ENCODE measurements at regions not wholly inside any gene's neighbourhood (a gene's known extent, or its start where the extent isn't known, plus 50 kb on each side); places are given as distances from the start of the nearest gene placed in this dataset.

DNA sequence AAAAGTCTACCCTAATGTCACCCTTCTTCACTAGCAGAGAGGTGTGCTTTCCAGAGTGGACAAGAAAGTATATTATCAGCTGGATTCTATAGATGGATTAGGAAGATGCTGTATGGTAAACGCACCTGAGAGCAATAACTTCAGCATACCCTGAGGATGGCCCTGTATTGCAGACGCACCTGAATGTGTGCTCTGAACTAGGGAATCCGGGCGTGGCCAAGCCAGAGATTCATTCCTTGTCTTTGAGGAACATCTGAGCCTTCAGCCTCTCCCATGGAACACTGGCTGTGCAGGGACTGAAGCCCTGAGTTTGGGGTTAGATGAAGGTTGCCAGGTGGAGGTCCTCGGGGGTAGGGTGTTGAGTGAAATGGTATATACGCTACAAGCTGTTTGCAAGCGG is 66.2 kb upstream of the NFE2L3 start:
- BruUV-seq (replicated peaks) = no TSS peak
- no peaks in the 10 kb centered on the region for H3K36me3 ChIP-seq (ENCODE audit: control insufficient read depth in 1 of 2, insufficient read depth in 2 of 2, low read length in 2 of 2)
- H3K4me2 ChIP-seq (ENCODE audit: low read length) = no peak overlapping the region
- peaks cover 0 to 9% of the 10 kb centered on the region in 2 experiments; a peak in 3 of 4 replicates for H3K4me1 ChIP-seq (ENCODE audit: control insufficient read depth in 1 of 2, insufficient read depth in 2 of 2, low read length in 2 of 2)
- intact Hi-C loops (cut with micrococcal nuclease) = no loop called here
- H3K9me3 ChIP-seq (ENCODE audit: control insufficient read depth in 1 of 2, insufficient read depth in 1 of 2, low read depth in 1 of 2, low read length in 2 of 2) = no peaks in the 10 kb centered on the region
- H3K9me2 ChIP-seq (ENCODE audit: insufficient read depth) = no peaks in the 10 kb centered on the region
- no peak for DNase-seq (ENCODE audit: low read depth, low spot score)
- no peaks in the 10 kb centered on the region for H3K79me2 ChIP-seq (ENCODE audit: insufficient read depth, low read length)
- no peaks in the 10 kb centered on the region for H3K27me3 ChIP-seq (ENCODE audit: insufficient read depth, low read length)
- H3K4me3 ChIP-seq (replicated peaks in 1 of 2; ENCODE audit: low read depth in 1 of 2, low read length in 2 of 2) = no peak overlapping the region
- no peaks in the 10 kb centered on the region for H4K20me1 ChIP-seq (ENCODE audit: insufficient read depth)
- ChIA-PET RAD21 (ENCODE audit: low non-redundant PET in 1 of 2, low total read pairs in 2 of 2, uncharacterized antibody in 2 of 2, unreplicated experiment in 2 of 2) (no interaction called here), POLR2A (no interaction called here), CTCF (no interaction called here)
- H2AFZ ChIP-seq (ENCODE audit: low read depth, low read length, poor library complexity, severe bottlenecking) = no peak overlapping the region
- ATAC-seq = no peak
- TF ChIP-seq YY1 (IDR thresholded peaks at IDR 0.05; ENCODE audit: extremely low read depth, insufficient replicate concordance, low read depth, low read length) (no peak), EZH2phosphoT487 (IDR thresholded peaks at IDR 0.05; ENCODE audit: borderline replicate concordance) (no peak), POLR2A (IDR thresholded peaks at IDR 0.05; ENCODE audit: borderline replicate concordance, extremely low read depth, insufficient read depth, insufficient read length) (no peak), EZH2 (IDR thresholded peaks at IDR 0.05) (no peak), JUND (IDR thresholded peaks at IDR 0.05) (no peak), TCF7L2 (IDR thresholded peaks at IDR 0.05; ENCODE audit: borderline replicate concordance, extremely low read depth, insufficient read depth, insufficient read length) (no peak), ZFX (IDR thresholded peaks at IDR 0.05) (no peak), SIN3A (IDR thresholded peaks at IDR 0.05; ENCODE audit: low read depth) (no peak), POLR2AphosphoS5 (IDR thresholded peaks at IDR 0.05; ENCODE audit: low read depth, low read length) (no peak), CEBPB (IDR thresholded peaks at IDR 0.05; ENCODE audit: low read depth) (no peak), SP1 (IDR thresholded peaks at IDR 0.05; ENCODE audit: low read depth) (no peak), ZNF274 (IDR thresholded peaks at IDR 0.05; ENCODE audit: low read depth, low read length) (no peak), RAD21 (IDR thresholded peaks at IDR 0.05; ENCODE audit: low read depth) (no peak), CBX3 (IDR thresholded peaks at IDR 0.05; ENCODE audit: low read depth) (no peak), EGR1 (IDR thresholded peaks at IDR 0.05; ENCODE audit: low read depth) (no peak)
- TF ChIP-seq, protein P1, sequence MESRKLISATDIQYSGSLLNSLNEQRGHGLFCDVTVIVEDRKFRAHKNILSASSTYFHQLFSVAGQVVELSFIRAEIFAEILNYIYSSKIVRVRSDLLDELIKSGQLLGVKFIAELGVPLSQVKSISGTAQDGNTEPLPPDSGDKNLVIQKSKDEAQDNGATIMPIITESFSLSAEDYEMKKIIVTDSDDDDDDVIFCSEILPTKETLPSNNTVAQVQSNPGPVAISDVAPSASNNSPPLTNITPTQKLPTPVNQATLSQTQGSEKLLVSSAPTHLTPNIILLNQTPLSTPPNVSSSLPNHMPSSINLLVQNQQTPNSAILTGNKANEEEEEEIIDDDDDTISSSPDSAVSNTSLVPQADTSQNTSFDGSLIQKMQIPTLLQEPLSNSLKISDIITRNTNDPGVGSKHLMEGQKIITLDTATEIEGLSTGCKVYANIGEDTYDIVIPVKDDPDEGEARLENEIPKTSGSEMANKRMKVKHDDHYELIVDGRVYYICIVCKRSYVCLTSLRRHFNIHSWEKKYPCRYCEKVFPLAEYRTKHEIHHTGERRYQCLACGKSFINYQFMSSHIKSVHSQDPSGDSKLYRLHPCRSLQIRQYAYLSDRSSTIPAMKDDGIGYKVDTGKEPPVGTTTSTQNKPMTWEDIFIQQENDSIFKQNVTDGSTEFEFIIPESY (IDR thresholded peaks at IDR 0.05; ENCODE audit: extremely low read depth, insufficient replicate concordance, low read length) = no peak
- TF ChIP-seq, protein P2, sequence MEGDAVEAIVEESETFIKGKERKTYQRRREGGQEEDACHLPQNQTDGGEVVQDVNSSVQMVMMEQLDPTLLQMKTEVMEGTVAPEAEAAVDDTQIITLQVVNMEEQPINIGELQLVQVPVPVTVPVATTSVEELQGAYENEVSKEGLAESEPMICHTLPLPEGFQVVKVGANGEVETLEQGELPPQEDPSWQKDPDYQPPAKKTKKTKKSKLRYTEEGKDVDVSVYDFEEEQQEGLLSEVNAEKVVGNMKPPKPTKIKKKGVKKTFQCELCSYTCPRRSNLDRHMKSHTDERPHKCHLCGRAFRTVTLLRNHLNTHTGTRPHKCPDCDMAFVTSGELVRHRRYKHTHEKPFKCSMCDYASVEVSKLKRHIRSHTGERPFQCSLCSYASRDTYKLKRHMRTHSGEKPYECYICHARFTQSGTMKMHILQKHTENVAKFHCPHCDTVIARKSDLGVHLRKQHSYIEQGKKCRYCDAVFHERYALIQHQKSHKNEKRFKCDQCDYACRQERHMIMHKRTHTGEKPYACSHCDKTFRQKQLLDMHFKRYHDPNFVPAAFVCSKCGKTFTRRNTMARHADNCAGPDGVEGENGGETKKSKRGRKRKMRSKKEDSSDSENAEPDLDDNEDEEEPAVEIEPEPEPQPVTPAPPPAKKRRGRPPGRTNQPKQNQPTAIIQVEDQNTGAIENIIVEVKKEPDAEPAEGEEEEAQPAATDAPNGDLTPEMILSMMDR (IDR thresholded peaks at IDR 0.05 in 2 of 3, conservative IDR thresholded peaks at IDR 0.05 in 1 of 3; ENCODE audit: borderline replicate concordance in 1 of 3, insufficient read depth in 1 of 3, low read depth in 2 of 3, low read length in 2 of 3) = no peak
- TF ChIP-seq, protein P3, sequence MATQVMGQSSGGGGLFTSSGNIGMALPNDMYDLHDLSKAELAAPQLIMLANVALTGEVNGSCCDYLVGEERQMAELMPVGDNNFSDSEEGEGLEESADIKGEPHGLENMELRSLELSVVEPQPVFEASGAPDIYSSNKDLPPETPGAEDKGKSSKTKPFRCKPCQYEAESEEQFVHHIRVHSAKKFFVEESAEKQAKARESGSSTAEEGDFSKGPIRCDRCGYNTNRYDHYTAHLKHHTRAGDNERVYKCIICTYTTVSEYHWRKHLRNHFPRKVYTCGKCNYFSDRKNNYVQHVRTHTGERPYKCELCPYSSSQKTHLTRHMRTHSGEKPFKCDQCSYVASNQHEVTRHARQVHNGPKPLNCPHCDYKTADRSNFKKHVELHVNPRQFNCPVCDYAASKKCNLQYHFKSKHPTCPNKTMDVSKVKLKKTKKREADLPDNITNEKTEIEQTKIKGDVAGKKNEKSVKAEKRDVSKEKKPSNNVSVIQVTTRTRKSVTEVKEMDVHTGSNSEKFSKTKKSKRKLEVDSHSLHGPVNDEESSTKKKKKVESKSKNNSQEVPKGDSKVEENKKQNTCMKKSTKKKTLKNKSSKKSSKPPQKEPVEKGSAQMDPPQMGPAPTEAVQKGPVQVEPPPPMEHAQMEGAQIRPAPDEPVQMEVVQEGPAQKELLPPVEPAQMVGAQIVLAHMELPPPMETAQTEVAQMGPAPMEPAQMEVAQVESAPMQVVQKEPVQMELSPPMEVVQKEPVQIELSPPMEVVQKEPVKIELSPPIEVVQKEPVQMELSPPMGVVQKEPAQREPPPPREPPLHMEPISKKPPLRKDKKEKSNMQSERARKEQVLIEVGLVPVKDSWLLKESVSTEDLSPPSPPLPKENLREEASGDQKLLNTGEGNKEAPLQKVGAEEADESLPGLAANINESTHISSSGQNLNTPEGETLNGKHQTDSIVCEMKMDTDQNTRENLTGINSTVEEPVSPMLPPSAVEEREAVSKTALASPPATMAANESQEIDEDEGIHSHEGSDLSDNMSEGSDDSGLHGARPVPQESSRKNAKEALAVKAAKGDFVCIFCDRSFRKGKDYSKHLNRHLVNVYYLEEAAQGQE (IDR thresholded peaks at IDR 0.05; ENCODE audit: low read depth) = no peak
- TF ChIP-seq, protein P4, sequence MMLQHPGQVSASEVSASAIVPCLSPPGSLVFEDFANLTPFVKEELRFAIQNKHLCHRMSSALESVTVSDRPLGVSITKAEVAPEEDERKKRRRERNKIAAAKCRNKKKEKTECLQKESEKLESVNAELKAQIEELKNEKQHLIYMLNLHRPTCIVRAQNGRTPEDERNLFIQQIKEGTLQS (IDR thresholded peaks at IDR 0.05) = no peak
- no peak overlapping the region for H3K27ac ChIP-seq (ENCODE audit: low read depth, low read length)
- no peak overlapping the region for H3K9ac ChIP-seq (ENCODE audit: low read length)

Data from HCT116 (cell line).